Central memory CD4-positive, alpha-beta T cell (primary cell): ENCODE measurements at regions not wholly inside any gene's neighbourhood (a gene's known extent, or its start where the extent isn't known, plus 50 kb on each side); places are given as distances from the start of the nearest gene placed in this dataset.

Experiments used
- DNase-seq: peaks from one replicate; pipeline ENCODE4 v3.0.0; 2022

GRCh38 chr6:6784514-6785162, 196.1 kb downstream of the LY86 start:
- DNase-seq, result no peak

GRCh38 chr6:6785163-6785521, 196.6 kb downstream of the LY86 start:
- no peak for DNase-seq

GRCh38 chr6:6788394-6789032, 200.0 kb downstream of the LY86 start:
- no peak for DNase-seq

GRCh38 chr6:6790393-6790792, 201.9 kb downstream of the LY86 start:
- DNase-seq, result no peak

GRCh38 chr6:6790891-6791290, 202.4 kb downstream of the LY86 start:
- DNase-seq, result no peak

GRCh38 chr6:6793388-6794250, 205.1 kb downstream of the LY86 start:
- no peak for DNase-seq

GRCh38 chr6:6795393-6795792, 206.9 kb downstream of the LY86 start:
- no peak for DNase-seq

- DNase-seq, result no peak
Observed at GRCh38 chr6:6796818-6797217, 208.3 kb downstream of the LY86 start.

GRCh38 chr6:6798448-6798860, 209.9 kb downstream of the LY86 start:
- DNase-seq, result no peak

GRCh38 chr6:6801005-6801335, 212.4 kb downstream of the LY86 start:
- DNase-seq, result no peak

- DNase-seq, result no peak
Observed at GRCh38 chr6:6801635-6802218, 213.2 kb downstream of the LY86 start.

- no peak for DNase-seq
Observed at GRCh38 chr6:6803180-6803977, 214.9 kb downstream of the LY86 start.

GRCh38 chr6:6804843-6805615, 216.5 kb downstream of the LY86 start:
- no peak for DNase-seq

GRCh38 chr6:6806844-6807518, 218.5 kb downstream of the LY86 start:
- no peak for DNase-seq

- no peak for DNase-seq
Observed at GRCh38 chr6:6808343-6808742, 219.8 kb downstream of the LY86 start.

- no peak for DNase-seq
Observed at GRCh38 chr6:6808915-6809314, 220.4 kb downstream of the LY86 start.

- DNase-seq, result no peak
Observed at GRCh38 chr6:6810727-6811126, 222.2 kb downstream of the LY86 start.

- peak; percentile 53 for DNase-seq
Observed at GRCh38 chr6:6811128-6812009, 222.8 kb downstream of the LY86 start.

GRCh38 chr6:6812427-6812826, 223.9 kb downstream of the LY86 start:
- DNase-seq, result no peak

GRCh38 chr6:6815732-6816131, 227.2 kb downstream of the LY86 start:
- no peak for DNase-seq
